Keratinocyte (primary cell): ENCODE measurements at regions not wholly inside any gene's neighbourhood (a gene's known extent, or its start where the extent isn't known, plus 50 kb on each side); places are given as distances from the start of the nearest gene placed in this dataset.

Experiments
- DNase-seq: peaks from one replicate; pipeline ENCODE4 v3.0.0-alpha.2; 2011; ENCODE audit warnings: low read depth, missing footprints, low spot score
- FAIRE-seq: peaks from 2 replicates; lab custom pipeline; 2011; peaks lifted over from hg19 to GRCh38; lab: Jason Lieb, UNC
- H2AFZ ChIP-seq: 2 replicates; pipeline ENCODE4 v1.6.0; 2012; ENCODE audit warnings: low read length, control low read depth, inconsistent platforms; ENCODE audit not compliant: control insufficient read depth
- H3K27ac ChIP-seq: 2 replicates; pipeline ENCODE4 v1.5.1; 2011; ENCODE audit warnings: low read length; ENCODE audit not compliant: control insufficient read depth, insufficient read depth
- H3K27me3 ChIP-seq: 3 replicates; pipeline ENCODE4 v1.6.0; 2011; ENCODE audit warnings: low read length; ENCODE audit not compliant: control insufficient read depth, insufficient read depth; ENCODE audit errors: extremely low read depth
- H3K36me3 ChIP-seq, 2 experiments: 2 replicates in 1 of 2; 3 replicates in 1 of 2; pipeline ENCODE4 v1.5.1; 2011; ENCODE audit warnings: low read length in 2 of 2, mild to moderate bottlenecking in 1 of 2; ENCODE audit not compliant: control insufficient read depth in 2 of 2, insufficient read depth in 2 of 2; ENCODE audit errors: extremely low read depth in 1 of 2
- H3K4me1 ChIP-seq: 3 replicates; pipeline ENCODE4 v1.5.1; 2011; ENCODE audit warnings: low read length; ENCODE audit not compliant: control insufficient read depth, insufficient read depth; ENCODE audit errors: extremely low read depth
- H3K4me2 ChIP-seq: 3 replicates; pipeline ENCODE4 v1.6.0; 2011; ENCODE audit warnings: low read depth, low read length; ENCODE audit not compliant: control insufficient read depth, insufficient read depth; ENCODE audit errors: extremely low read depth
- H3K4me3 ChIP-seq, 3 experiments: fragments of 200-600 bp in 1 of 3; sonication (generic) in 1 of 3; 2 replicates in 2 of 3; 3 replicates in 1 of 3; pipeline ENCODE4 v1.5.1; 2011 to 2016; ENCODE audit warnings: low read length in 3 of 3, mild to moderate bottlenecking in 3 of 3, control low read depth in 2 of 3, inconsistent platforms in 1 of 3, low read depth in 1 of 3, mixed read lengths in 1 of 3, mixed run types in 1 of 3, moderate library complexity in 1 of 3; ENCODE audit not compliant: control insufficient read depth in 2 of 3, insufficient read depth in 2 of 3; ENCODE audit errors: extremely low read depth in 1 of 3
- H3K79me2 ChIP-seq: 2 replicates; pipeline ENCODE4 v1.6.0; 2012; ENCODE audit warnings: low read length; ENCODE audit not compliant: control insufficient read depth, insufficient read depth
- H3K9ac ChIP-seq: 3 replicates; pipeline ENCODE4 v1.6.0; 2011; ENCODE audit warnings: low read length; ENCODE audit not compliant: control insufficient read depth, insufficient read depth; ENCODE audit errors: extremely low read depth
- H3K9me1 ChIP-seq: 3 replicates; pipeline ENCODE4 v1.6.0; 2011; ENCODE audit warnings: low read length; ENCODE audit not compliant: control insufficient read depth, insufficient read depth; ENCODE audit errors: extremely low read depth
- H3K9me3 ChIP-seq: 2 replicates; pipeline ENCODE4 v1.5.1; 2012; ENCODE audit warnings: low read depth, low read length; ENCODE audit not compliant: control insufficient read depth
- H4K20me1 ChIP-seq: 3 replicates; pipeline ENCODE4 v1.6.0; 2011; ENCODE audit warnings: low read length; ENCODE audit not compliant: control insufficient read depth, insufficient read depth; ENCODE audit errors: extremely low read depth
- CTCF ChIP-seq, 3 experiments: IDR thresholded peaks in 1 of 3; conservative IDR thresholded peaks in 1 of 3; optimal IDR thresholded peaks in 1 of 3; 2 replicates in 2 of 3; 3 replicates in 1 of 3; pipeline versions ENCODE3 to v1.5.1; 2011; ENCODE audit warnings: low read length in 3 of 3, mild to moderate bottlenecking in 3 of 3, moderate library complexity in 2 of 3, control low read depth in 1 of 3, inconsistent platforms in 1 of 3; ENCODE audit not compliant: insufficient read depth in 2 of 3; ENCODE audit errors: extremely low read depth in 1 of 3
- EZH2 ChIP-seq: IDR thresholded peaks from one replicate; pipeline ENCODE4 v1.6.1; 2012; ENCODE audit warnings: inconsistent platforms, mild to moderate bottlenecking, low read length, moderate library complexity
- dilution Hi-C: fragments of 300-500 bp; cut with MboI; formaldehyde crosslinking; loops from one replicate; pipeline ENCODE4 v1.7.0; 2020; ENCODE audit warnings: low sequenced_read_pairs; ENCODE audit not compliant: extremely low pct_ligation_motif_present

GRCh38 chr3:132847849-132848625, 125.8 kb upstream of the NPHP3 start:
- no peak overlapping the region for H3K4me2 ChIP-seq
- TF ChIP-seq CTCF (optimal IDR thresholded peaks at IDR 0.05 in 1 of 3, IDR thresholded peaks at IDR 0.05 in 1 of 3, conservative IDR thresholded peaks at IDR 0.05 in 1 of 3; ENCODE audit: extremely low read depth in 1 of 3, insufficient read depth in 2 of 3, low read length in 3 of 3) (no peak), EZH2 (no peak)
- H2AFZ ChIP-seq = no peak overlapping the region
- dilution Hi-C loops = no loop called here
- no peaks in the 10 kb centered on the region for H3K9me1 ChIP-seq
- no peaks in the 10 kb centered on the region for H3K36me3 ChIP-seq
- H3K79me2 ChIP-seq = no peaks in the 10 kb centered on the region
- H3K9me3 ChIP-seq = no peaks in the 10 kb centered on the region
- no peaks in the 10 kb centered on the region for H3K27me3 ChIP-seq
- no peaks in the 10 kb centered on the region for H4K20me1 ChIP-seq
- H3K27ac ChIP-seq = no peak overlapping the region
- no peak overlapping the region for H3K9ac ChIP-seq
- DNase-seq = no peak
- FAIRE-seq = no peak
- no peak overlapping the region for H3K4me3 ChIP-seq
- no peaks in the 10 kb centered on the region for H3K4me1 ChIP-seq

- no peak overlapping the region for H3K9ac ChIP-seq
- H3K4me3 ChIP-seq = no peak overlapping the region
- no peak overlapping the region for H3K4me2 ChIP-seq
- H3K4me1 ChIP-seq = no peaks in the 10 kb centered on the region
- H2AFZ ChIP-seq = no peak overlapping the region
- no peaks in the 10 kb centered on the region for H3K27me3 ChIP-seq
- no peaks in the 10 kb centered on the region for H3K79me2 ChIP-seq
- DNase-seq = no peak
- H3K27ac ChIP-seq = no peak overlapping the region
- H3K9me1 ChIP-seq = no peaks in the 10 kb centered on the region
- no peaks in the 10 kb centered on the region for H4K20me1 ChIP-seq
- no peaks in the 10 kb centered on the region for H3K36me3 ChIP-seq
- TF ChIP-seq CTCF (optimal IDR thresholded peaks at IDR 0.05 in 1 of 3, IDR thresholded peaks at IDR 0.05 in 1 of 3, conservative IDR thresholded peaks at IDR 0.05 in 1 of 3; ENCODE audit: extremely low read depth in 1 of 3, insufficient read depth in 2 of 3, low read length in 3 of 3) (no peak), EZH2 (no peak)
- FAIRE-seq = no peak
- dilution Hi-C loops = no loop called here
- no peaks in the 10 kb centered on the region for H3K9me3 ChIP-seq
Measured at GRCh38 chr3:132843851-132844553, 121.8 kb upstream of the NPHP3 start.
